Adrenal gland (tissue), 9 donors: ENCODE measurements at regions not wholly inside any gene's neighbourhood (a gene's known extent, or its start where the extent isn't known, plus 50 kb on each side); places are given as distances from the start of the nearest gene placed in this dataset.
A peak's percentile ranks its signal among the peaks of the same experiment; 100 is the strongest.

Source experiments
- DNase-seq, 7 donors: peaks; one replicate each; pipeline ENCODE4 v3.0.0-alpha.2; 2019 to 2020
- H3K27ac ChIP-seq, 5 donors: fragments of 200-600 bp; sonication (generic) in 4 of 5; 1 replicate in 3 of 5; 2 replicates in 2 of 5; pipeline versions ENCODE4 v1.5.1 to v1.8.0; 2016 to 2020; ENCODE audit warnings: mild to moderate bottlenecking in 1 of 5
- H3K27me3 ChIP-seq: fragments of 200-600 bp; 2 replicates; pipeline ENCODE4 v1.8.0; 2021
- H3K36me3 ChIP-seq, 2 donors: fragments of 200-600 bp; replicated peaks in 1 of 2; 1 replicate in 1 of 2; 2 replicates in 1 of 2; pipeline versions ENCODE4 v1.5.1 to v1.8.0; 2018 to 2022
- H3K4me1 ChIP-seq, 2 donors: fragments of 200-600 bp; replicated peaks in 1 of 2; 1 replicate in 1 of 2; 2 replicates in 1 of 2; pipeline versions ENCODE4 v1.5.1 to v1.8.0; 2018 to 2021
- H3K4me3 ChIP-seq, 4 donors: fragments of 200-600 bp; sonication (generic) in 3 of 4; one replicate each; pipeline ENCODE4 v1.5.1; 2016 to 2018
- H3K9me3 ChIP-seq, 3 donors: fragments of 200-600 bp; sonication (generic) in 1 of 3; replicated peaks in 1 of 3; 1 replicate in 2 of 3; 2 replicates in 1 of 3; pipeline versions ENCODE4 v1.5.1 to v1.8.0; 2016 to 2021
- CTCF ChIP-seq, 6 experiments: fragments of 450-650 bp in 4 of 6; fragments of 200-600 bp in 2 of 6; sonication (generic) in 1 of 6; IDR thresholded peaks; 1 replicate in 5 of 6; 2 replicates in 1 of 6; pipeline versions ENCODE4 v1.5.1 to v1.8.0; 2016 to 2021; ENCODE audit warnings: antibody characterized with exemption in 6 of 6, mild to moderate bottlenecking in 2 of 6, moderate library complexity in 1 of 6
- POLR2A ChIP-seq, 2 donors: fragments of 450-650 bp; IDR thresholded peaks; one replicate each; pipeline ENCODE4 v1.6.1; 2017; ENCODE audit warnings: antibody characterized with exemption in 2 of 2, mild to moderate bottlenecking in 2 of 2, moderate library complexity in 1 of 2
- WGBS, 4 donors: extraction: QIAGEN DNeasy Blood & Tissue Kit in 2 of 4; methylation state at CpG; one replicate each; pipeline versions ENCODE4 v1.1.5 to v1.1.7; 2013 to 2017; 5-methylcytosine and 5-hydroxymethylcytosine counted together
- intact Hi-C, 2 donors: fragments of 100-400 bp; cut with DNase I; formaldehyde crosslinking; loops; one replicate each; pipeline versions ENCODE4 v1.14.1 to v1.15.0; 2022 to 2023
- donor health status: healthy with polysubstance abuse.
- donor health status: Bipolar disorder and iron deficiency.
- donor health status: DM: yes; HTN: yes; CAD: no.
- donor health status: DM: no; HTN: no; CAD: no.
- donor health status: DM: no; HTN: no; CAD: no.

- no peak overlapping the region for H3K27ac ChIP-seq
- intact Hi-C loops: loop anchor here in 1 of 2 donors (5.0 kb wide), 1 partner anchor 134 kb away; no protein-coding TSS in a partner anchor
- no peak for TF ChIP-seq POLR2A (IDR thresholded peaks at IDR 0.05)
- no peak for TF ChIP-seq CTCF (IDR thresholded peaks at IDR 0.05)
- WGBS, 4 donors: 80 to 92% (median 89%) methylated on average over 7 to 20 of the region's 20 CpGs
- no peaks in the 10 kb centered on the region for H3K36me3 ChIP-seq
- H3K4me1 ChIP-seq: peaks cover 0 to 3% of the 10 kb centered on the region in 2 donors
- H3K9me3 ChIP-seq: no peaks in the 10 kb centered on the region
- H3K4me3 ChIP-seq: no peak overlapping the region
- DNase-seq: no peak
- H3K27me3 ChIP-seq: no peaks in the 10 kb centered on the region
These were observed 72.9 kb upstream of the TSPAN11 start for GRCh38 chr12:30853561-30854133.

DNA sequence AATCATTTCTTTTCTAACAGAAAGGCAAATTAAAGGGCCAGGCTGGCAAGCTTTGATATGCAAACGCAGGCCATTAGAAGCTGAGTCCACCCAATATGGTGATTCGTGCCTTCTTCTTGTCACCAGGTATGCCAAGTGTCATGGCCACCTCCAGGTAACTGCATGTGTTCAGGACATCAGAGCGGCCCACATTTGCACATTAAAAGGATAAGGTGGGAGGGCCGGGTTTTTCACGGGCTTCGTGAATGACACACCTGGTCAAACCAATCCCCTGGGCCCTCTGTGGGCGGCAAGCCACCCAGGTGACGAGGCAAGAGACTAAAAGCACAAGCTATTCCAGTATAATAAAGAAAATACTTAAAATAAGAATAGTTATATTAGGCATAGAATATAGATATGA lies 75.9 kb upstream of the TSPAN11 start:
- Histone ChIP-seq H3K27ac (peak overlapping the region in 1 of 5 donors; percentile 95), H3K4me3 (peak overlapping the region in 1 of 4 donors; percentile 40), H3K27me3 (no peaks in the 10 kb centered on the region), H3K9me3 (no peaks in the 10 kb centered on the region), H3K36me3 (no peaks in the 10 kb centered on the region), H3K4me1 (peaks cover 0 to 3% of the 10 kb centered on the region in 2 donors)
- TF ChIP-seq CTCF (IDR thresholded peaks at IDR 0.05) (no peak), POLR2A (IDR thresholded peaks at IDR 0.05) (no peak)
- peak in 1 of 7 donors; percentile 9 for DNase-seq
- intact Hi-C loops: loop anchor here in 1 of 2 donors (5.0 kb wide), 1 partner anchor 137 kb away; no protein-coding TSS in a partner anchor
- WGBS, 4 donors: 33 to 46% (median 36%) methylated on average over 7 to 8 of the region's 8 CpGs

DNA sequence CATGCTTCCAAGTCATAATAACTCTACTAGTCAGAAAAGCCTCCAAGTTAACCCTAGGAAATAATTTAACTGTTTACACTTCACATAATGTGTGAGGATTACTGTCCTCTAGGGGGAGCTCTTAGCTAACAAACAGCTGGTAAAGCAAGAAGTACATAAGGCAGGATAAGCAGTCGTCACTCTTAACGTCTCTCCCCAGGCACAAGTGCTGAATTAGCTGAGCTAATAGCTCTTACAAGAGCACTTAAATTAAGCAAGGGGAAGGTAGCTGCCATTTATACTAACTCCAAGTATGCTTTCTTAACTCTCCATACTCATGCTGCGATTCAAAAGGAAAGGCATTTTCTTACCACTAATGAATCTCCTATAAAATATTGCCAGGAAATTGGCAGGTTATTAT lies 79.3 kb upstream of the TSPAN11 start:
- TF ChIP-seq CTCF (IDR thresholded peaks at IDR 0.05) (peak; percentile 54 to 76 (median 69)), POLR2A (IDR thresholded peaks at IDR 0.05) (no peak)
- Histone ChIP-seq H3K4me1 (peaks cover 0 to 3% of the 10 kb centered on the region in 2 donors), H3K36me3 (no peaks in the 10 kb centered on the region), H3K9me3 (no peaks in the 10 kb centered on the region), H3K27me3 (no peaks in the 10 kb centered on the region), H3K4me3 (no peak overlapping the region), H3K27ac (no peak overlapping the region)
- 22 to 28% (median 25%) methylated on average over 3 of the region's 3 CpGs for WGBS, 4 donors
- intact Hi-C loops: loop anchor here in 1 of 2 donors (5.0 kb wide), 1 partner anchor 395 kb away; no protein-coding TSS in a partner anchor
- DNase-seq: peak in 1 of 7 donors; percentile 21

DNA sequence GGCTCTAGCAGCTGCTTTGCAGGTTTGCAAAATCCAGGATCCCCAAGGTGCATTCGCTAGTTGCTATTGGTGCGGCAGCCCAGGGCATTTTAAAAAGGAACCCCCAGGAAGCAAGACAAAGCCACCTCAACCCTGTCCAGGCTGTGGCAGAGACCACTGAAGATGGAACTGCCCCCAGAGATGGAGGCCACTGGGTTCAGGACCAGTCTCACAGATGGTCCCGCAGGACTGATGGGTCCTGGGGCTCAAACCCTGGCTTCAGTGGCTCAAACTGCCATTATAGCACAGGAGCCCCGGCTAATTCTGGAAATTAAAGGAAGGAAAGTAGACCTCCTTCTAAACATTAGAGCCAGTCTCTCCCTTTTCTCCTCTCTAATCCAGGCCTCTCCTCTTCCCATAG lies 79.8 kb upstream of the TSPAN11 start:
- TF ChIP-seq CTCF (IDR thresholded peaks at IDR 0.05): no peak
- TF ChIP-seq POLR2A (IDR thresholded peaks at IDR 0.05): no peak
- no peak overlapping the region for H3K27ac ChIP-seq
- intact Hi-C loops: loop anchor here in 1 of 2 donors (5.0 kb wide), 1 partner anchor 396 kb away; no protein-coding TSS in a partner anchor
- H3K9me3 ChIP-seq: no peaks in the 10 kb centered on the region
- no peak for DNase-seq
- no peaks in the 10 kb centered on the region for H3K27me3 ChIP-seq
- H3K36me3 ChIP-seq: no peaks in the 10 kb centered on the region
- WGBS, 4 donors: 75 to 87% (median 78%) methylated on average over 4 of the region's 4 CpGs
- H3K4me3 ChIP-seq: no peak overlapping the region
- H3K4me1 ChIP-seq: peaks cover 0 to 2% of the 10 kb centered on the region in 2 donors
